ENCODE measurements at regions not wholly inside any gene's neighbourhood (a gene's known extent, or its start where the extent isn't known, plus 50 kb on each side); places are given as distances from the start of the nearest gene placed in this dataset.

DNA sequence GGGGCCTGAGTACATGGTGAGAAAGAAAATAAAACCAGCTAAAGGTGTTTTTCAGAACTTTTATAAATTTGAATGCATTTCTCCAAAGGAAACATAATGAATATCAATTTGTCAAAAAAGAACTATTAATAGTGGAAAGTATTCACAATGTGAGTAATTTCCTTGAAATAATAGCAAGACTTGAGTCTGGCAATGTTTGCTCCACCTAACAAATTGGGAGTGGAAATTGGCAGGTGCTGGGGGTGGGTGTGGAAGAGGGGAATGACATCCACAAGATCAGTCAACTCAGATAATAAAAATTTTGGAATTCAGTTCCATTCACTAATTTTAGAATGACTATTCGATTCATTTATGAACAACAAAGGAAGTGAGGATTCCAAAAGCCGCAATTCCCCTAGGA is 884.8 kb upstream of the SLIT2 start:
- DNase-seq, result no peak
- intact Hi-C loops (cut with DNase I), result no loop called here

DNA sequence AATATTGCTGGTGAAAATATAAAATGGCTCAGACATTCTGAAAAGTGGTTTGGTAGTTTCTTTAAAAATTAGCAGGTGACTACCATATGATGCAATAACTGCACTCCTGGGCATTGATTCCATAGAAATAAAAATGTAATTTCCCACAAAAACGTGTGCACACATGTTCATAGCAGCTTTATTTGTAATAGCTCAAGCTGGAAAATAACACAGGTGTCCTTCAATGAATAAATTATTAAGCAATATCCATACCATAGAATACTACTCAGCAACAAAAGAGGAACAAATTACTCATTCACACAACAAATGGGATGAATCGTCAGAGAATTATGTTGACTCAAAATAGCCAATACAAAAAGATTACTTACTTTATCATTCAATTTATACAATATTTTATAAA is 893.7 kb upstream of the SLIT2 start:
- intact Hi-C loops (cut with DNase I), result no loop called here

DNA sequence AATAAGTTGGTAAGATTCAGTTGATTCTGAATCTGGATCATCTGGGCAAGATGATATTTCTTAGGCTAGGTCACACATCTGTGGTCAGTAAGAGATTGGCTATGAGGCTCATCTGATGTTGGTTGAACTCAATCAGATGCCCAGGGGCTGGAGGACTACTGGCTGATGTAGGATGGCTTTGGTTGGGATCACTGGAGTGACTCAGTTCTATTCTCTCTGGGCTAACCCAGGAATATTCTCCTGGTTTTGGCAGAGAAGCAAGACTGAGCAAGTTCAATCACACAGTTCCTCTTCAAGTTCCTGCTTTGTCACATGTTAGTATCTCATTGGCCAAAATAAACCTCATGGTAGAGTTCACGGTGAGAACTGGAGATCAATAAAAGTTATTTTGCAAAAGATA is 902.3 kb upstream of the SLIT2 start:
- intact Hi-C loops (cut with DNase I), result no loop called here
- DNase-seq, result no peak

More for the DNA sequence above, 893.7 kb upstream of the SLIT2 start:
- DNase-seq, result no peak

DNA sequence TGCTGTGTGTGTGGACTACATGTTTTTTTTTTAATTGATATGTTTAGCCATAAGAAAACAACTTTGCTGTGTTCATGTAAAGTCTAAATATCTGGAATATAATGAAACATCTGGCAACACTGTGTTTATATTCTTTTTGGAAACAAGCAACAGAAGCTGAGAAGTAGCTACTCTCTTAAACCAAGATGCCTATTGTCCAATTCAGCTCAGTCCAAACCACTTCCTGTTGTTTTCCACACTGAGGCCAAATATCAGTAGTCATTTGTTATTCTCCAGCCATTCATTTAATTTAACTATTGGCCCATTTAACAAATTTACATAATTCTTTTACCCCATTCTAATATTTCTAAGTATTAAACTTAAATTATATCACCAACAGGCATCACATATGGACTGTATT is 903.0 kb upstream of the SLIT2 start:
- intact Hi-C loops (cut with DNase I), result no loop called here
- no peak for DNase-seq

DNA sequence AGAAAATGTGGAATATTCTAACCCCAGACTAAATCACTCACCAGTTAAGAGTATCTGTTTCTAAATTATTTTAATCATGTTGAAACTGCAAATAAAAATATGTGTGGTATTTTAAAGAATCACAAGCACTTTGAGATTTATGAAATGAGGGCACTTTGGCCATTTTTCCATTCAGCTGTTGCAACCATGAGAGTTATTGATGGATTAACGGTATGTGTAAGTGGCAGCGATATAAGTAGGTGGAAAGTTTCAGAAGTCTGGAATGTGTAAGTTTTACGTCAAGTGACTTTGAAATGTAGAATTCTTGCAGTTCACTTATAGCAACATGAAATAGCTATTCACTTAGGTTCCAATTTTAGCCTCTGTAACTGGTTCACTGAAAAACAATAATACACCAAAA is 905.1 kb upstream of the SLIT2 start:
- no peak for DNase-seq
- intact Hi-C loops (cut with DNase I), result no loop called here

DNA sequence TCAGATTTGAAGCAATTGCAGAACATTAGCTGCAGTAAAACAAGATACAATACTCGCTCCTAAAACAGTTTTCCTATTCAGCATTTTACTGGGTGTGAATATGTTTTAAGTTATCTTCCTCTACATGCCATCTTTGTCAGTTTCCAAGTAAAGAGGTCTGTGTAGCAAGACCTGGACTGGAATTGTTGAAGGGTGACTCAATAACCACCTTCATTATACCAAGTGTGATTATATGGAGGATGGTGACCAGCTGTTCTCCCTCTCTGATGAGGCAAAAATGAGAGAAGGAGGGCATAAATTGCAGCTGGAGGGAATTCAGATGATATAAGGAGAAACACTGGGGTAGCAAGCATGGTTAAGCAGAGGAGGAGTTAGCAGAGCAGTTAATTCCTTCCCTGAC is 922.1 kb upstream of the SLIT2 start:
- DNase-seq, result no peak
- intact Hi-C loops (cut with DNase I), result no loop called here

DNA sequence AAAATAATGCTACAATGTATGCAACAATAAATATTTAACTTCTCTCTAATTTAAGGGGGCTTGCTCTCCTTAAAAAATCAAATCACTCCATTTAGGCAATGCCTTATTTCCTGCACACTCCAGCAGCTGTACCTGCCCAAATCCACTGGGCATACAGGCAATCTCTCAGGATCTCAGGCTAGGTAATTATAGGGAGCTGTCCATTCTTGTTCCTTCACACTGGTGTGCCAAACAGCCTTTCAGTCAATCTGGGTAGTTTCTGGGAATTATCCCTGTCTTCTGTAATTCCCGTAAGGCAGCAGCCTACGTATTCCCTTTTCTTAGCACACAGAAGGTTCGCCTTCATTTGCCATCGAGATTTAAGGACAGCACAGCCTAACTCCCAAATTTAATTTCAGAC is 922.6 kb upstream of the SLIT2 start:
- intact Hi-C loops (cut with DNase I), result no loop called here
- DNase-seq, result no peak

DNA sequence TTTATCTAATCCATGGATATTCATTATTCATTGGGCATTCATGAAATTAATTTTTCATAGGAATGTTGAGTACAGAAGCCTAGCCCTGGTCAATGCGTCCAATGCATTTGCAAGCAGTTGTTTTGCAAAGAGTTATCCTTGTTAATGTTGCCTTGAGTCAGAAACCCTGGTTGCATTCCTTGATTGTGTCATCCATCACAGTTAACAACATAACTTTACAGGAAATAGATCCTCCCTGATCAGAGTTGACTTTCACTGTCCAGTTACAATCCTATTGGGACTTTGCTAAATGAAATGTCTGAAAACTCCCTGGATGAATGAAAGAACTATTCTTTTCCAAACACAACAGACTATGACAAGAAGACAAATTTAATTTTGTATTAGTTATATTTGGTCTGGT is 924.3 kb upstream of the SLIT2 start:
- DNase-seq, result no peak
- intact Hi-C loops (cut with DNase I), result no loop called here

DNA sequence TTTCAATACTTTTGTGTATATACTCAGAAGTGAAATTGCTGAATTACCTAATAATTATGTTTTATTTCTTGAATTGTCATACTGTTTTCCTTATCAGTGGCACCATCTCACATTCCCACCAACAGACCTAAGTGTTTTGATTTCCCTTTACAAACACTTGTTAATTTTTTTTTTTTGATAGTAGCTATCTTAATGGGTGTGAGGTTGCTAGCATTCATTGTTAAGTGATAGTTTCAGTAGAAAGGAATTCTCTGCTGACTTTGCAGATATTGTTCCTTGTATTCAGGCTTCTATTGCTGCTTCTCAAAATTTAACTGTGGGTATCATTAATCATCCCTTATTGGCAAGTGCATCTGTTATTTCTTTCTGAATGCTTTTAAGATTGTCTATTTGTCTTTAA is 927.5 kb upstream of the SLIT2 start:
- intact Hi-C loops (cut with DNase I), result no loop called here
- DNase-seq, result no peak

DNA sequence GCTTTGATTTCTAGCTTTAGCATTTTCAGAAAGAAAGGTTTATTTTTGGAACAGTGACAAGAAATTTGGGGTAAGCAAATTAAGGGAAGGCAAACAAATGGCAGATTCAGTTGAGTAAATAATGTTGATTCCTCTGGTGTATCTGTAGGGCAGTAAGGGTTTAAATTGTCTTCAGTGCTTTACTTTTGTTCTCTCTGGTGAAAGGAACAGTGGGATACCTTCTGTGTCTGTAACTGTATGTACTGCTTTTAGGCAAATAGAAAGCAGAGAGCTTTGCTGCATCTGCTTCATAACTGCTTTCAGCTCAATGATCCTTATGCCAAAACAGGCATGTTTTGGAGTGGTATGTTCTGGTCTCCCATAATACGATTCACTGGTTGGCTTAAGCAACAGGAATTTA is 932.1 kb upstream of the SLIT2 start:
- intact Hi-C loops (cut with DNase I), result no loop called here
- DNase-seq, result no peak

DNA sequence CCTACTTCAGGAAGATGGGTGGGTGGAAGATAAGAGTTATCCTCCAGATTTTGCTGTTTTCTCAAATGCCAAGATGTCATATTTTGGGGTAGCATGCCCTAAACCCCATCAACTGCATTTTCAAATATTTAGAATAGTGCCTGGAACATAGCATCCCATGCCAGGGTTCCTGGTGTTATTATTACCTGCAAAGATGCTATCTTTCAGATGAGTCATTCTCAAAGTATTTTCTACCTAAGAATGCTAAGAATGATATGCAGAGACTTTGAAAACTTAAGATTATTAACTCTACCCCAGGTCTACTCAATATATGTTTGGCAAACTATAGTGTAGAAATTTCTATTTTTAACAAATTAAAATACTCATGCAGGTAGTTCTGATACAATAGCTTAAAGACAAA is 934.3 kb upstream of the SLIT2 start:
- DNase-seq, result no peak
- intact Hi-C loops (cut with DNase I), result no loop called here

DNA sequence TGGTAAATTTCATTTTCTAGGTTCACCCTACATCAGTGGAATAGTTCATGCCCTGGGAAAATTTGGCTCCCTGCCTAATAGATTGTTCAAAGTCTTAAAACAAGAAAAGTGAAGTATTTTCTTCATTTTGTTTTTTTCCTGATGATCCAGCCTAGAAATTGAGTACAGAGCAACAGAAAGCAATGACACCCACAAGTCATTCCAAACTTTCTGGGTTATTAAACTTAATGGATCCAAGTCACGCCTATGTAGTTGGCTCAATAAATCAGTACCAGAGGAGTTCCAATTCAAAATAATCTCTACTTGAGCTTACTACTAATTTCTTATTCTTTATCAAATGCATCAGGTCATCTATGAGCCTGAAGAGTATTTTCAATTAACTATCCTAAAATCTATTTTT is 937.6 kb upstream of the SLIT2 start:
- no peak for DNase-seq
- intact Hi-C loops (cut with DNase I), result no loop called here

DNA sequence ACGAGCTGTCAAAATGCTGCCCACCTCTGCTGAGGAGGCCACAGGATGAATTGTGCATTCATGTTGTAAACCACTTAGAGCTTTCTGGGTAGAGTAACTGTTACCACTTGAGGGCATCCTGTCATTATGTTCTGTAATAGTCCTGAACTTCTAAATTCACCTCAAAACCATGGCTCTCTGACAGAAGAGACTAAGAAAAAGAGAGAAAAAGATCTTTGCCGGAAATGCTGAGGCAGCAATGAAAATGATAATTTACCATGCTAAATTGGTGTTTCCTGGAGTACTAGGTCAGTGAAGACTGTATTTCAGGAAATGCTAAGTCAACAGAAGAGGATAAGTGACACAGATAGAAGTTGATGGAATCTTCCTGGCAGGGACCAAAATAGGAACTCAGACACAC is 942.3 kb upstream of the SLIT2 start:
- peak in 1 of 42 donors; percentile 1 for DNase-seq

DNA sequence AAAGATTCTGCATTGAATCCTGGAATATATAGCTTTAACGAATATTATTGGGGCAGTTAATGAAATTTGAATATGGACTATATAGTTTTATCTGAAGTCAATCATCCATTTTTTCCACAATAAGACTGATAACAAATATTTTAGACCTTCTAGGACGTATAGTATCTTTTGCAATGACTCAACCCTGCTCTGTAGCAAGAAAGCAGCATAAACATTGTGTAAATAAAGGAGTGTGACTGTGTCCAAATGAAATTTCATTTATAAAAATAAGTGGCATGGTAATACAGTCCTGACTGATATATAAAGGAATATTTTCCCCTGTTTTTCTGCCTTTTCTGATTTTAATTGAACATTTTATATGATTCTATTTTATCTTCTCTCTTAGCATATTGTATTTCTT is 947.7 kb upstream of the SLIT2 start:
- intact Hi-C loops (cut with DNase I), result no loop called here
- DNase-seq, result no peak

More for the DNA sequence above, 942.3 kb upstream of the SLIT2 start:
- intact Hi-C loops (cut with DNase I), result no loop called here

DNA sequence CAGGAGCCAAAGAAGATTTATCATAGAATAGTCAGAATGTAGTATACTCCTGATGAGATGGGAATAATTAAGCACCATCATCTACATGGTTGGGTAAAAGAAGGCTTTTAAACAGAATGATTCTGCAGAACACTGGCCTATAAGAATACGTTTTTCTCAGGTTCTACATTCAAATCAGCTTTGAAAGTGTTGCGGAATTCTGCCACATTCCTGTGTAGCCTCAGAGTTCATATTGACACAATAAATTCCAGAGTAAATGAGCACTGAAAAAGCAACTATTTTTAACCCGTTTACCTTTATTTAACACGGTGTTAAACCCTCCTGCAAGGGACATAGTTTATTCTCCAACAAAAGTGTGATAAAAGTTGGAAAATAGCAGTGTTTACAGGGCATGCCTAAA is 950.2 kb upstream of the SLIT2 start:
- DNase-seq, result no peak
- intact Hi-C loops (cut with DNase I), result no loop called here

DNA sequence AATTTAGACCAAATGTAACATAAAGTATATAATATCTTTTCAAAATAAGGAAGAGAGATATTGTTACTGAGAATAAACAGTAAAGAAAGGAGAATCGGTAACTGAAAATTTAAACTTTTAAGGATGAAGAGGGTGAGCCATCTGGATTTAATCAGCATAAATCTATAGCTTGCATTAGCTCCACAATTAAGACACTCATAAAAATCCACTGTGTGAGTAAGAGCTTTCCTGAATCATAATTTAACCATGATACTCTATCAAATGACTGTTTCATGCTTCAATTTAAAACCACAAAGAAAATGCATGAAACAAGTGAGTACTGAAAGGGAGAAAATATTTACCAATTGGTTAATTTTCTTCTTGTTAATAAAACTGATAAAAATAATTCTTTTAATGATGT is 951.5 kb upstream of the SLIT2 start:
- intact Hi-C loops (cut with DNase I), result no loop called here
- no peak for DNase-seq

DNA sequence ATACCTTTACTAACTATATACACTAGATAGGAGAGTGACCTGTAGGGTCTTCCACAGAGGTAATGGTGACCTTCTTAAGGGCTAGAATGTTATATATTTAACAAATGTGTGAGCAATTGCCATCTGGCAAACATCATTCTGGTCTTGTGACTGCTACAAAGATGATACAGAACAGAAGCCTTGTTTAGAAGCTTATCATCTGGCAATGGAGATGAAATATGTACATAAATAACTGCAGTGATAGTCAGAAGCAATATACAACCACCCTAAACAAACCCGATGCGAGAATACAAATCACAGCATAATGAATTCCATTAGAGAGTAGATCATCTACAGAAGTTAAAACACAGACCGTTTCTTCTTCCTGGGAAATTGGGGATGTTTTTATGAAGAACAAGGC is 952.7 kb upstream of the SLIT2 start:
- DNase-seq, result no peak
- intact Hi-C loops (cut with DNase I), result no loop called here

DNA sequence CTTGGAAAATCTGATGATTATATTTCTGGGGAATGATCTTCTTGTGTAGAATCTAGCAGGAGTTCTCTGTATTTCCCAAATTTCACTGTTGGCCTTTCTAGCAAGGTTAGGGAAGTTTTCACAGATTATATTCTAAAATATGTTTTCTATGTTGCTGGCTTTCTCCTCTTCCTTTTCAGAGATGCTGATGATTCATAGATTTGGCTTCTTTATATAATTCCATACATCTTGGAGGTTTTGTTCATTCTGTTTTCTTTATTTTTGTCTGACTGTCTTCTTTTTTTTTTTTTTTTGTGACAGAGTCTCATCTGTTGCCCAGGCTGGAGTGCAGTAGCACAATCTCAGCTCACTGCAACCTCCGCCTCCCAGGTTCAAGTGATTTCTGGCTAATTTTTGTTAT is 957.9 kb upstream of the SLIT2 start:
- intact Hi-C loops (cut with DNase I), result no loop called here

DNA sequence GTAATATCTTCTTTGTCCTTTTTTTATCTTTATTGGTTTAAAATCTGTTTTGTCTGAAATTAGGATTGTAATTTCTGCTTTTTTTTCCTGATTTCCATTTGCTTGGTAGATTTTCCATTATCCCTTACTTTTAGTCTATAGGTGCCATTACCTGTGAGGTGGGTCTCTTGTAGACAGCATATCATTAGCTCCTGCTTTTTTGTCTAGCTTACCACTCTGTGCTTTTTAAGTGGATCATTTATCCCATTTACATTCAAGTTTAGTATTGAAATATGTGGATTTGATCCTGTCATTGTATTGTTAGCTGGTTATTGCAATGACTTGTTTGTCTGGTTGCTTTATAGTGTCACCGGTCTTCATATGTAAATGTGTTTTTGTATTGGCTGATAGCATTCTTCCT is 958.6 kb upstream of the SLIT2 start:
- no peak for DNase-seq
- intact Hi-C loops (cut with DNase I), result no loop called here

More for the DNA sequence above, 957.9 kb upstream of the SLIT2 start:
- no peak for DNase-seq

DNA sequence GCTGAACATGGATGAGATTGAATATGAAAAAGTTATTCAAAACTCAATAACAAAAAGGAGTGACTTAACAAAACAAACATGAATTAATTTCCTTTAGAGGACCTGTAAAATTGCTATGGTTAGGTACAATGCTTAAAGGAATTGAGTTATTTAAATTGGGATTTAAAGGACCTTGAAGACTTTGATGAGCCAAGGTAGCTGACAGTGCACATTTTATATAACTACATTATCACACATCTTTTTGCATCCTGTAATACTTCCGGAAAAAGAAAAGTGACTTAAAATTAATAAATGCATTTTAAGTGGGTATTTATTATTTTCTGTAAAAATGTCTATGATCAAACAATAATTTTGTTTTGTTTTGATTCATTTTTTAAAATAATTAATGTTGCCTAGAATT is 964.8 kb upstream of the SLIT2 start:
- intact Hi-C loops (cut with DNase I), result no loop called here
- DNase-seq, result no peak

DNA sequence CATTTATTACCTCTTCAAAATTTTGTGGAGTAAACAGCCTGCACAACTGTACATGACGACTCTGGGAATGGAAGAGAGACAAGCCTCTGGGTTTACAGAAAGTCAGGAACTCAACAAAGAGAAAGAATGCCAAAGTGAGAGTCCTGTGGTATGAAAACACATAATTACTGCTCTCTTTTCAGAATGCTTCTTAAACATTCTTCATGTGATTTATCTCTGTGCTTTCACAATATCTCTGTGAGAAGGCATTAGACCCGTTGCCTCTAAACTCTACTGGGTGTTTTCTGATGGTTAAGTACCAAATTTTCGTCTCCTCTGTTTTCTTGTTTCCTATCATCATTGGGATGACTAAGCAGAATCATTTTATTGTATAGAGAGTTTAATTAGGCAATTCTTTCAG is 966.6 kb upstream of the SLIT2 start:
- intact Hi-C loops (cut with DNase I), result no loop called here

DNA sequence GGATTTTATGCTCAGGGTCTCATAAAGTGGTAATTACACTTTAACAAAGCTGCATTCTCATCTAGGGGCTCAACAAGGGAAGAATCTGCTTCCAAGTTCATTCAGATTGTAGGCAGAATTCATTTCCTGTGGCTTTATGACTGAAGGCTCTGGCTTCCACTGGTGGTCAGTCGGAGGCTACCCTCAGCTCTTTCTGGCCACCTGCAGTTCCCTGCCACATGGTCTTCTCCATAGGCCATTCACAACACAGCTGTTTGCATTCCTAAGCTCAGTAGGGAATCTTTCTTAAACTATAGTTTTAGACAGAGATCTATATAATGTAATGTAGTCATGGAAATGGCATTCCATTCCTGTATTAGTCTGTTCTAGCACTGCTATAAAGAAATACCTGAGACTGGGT is 973.0 kb upstream of the SLIT2 start:
- no peak for DNase-seq
- intact Hi-C loops (cut with DNase I), result no loop called here

More for the DNA sequence above, 966.6 kb upstream of the SLIT2 start:
- DNase-seq, result no peak

DNA sequence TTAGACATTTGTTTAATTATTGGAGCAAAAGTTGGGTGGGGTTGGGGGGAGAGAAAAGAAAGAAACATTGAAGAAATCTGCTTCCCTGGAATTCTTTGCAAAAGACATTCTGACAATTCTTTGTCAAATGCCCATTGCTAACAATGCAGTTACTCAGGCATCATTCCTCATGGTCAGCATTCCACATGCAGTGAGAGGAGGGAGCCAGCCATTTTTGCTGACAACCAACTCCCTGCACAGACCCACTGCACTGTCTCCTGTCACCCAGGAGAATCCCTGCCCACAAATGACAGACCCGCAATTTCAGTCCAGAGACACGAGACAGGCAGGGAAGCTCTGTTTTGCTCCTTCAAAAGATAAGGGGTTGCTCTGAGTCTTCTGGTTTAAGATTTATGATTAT is 985.1 kb upstream of the SLIT2 start:
- DNase-seq, result no peak
- intact Hi-C loops (cut with DNase I), result no loop called here

All from head of caudate nucleus (tissue), 42 donors.